HEK293T (cell line): ENCODE measurements at regions not wholly inside any gene's neighbourhood (a gene's known extent, or its start where the extent isn't known, plus 50 kb on each side); places are given as distances from the start of the nearest gene placed in this dataset.

ENCODE experiments used
- ARNT ChIP-seq: fragments of 450-650 bp; IDR thresholded peaks from 2 replicates; pipeline ENCODE4 v1.6.1; 2017; ENCODE audit warnings: mild to moderate bottlenecking
- BHLHE40 ChIP-seq: fragments of 450-650 bp; IDR thresholded peaks from 2 replicates; pipeline ENCODE4 v1.6.1; 2016; ENCODE audit warnings: mild to moderate bottlenecking, moderate library complexity, borderline replicate concordance
- ELF4 ChIP-seq: fragments of 450-650 bp; IDR thresholded peaks from 2 replicates; pipeline ENCODE4 v1.6.1; 2017; ENCODE audit warnings: antibody characterized with exemption
- FOXK2 ChIP-seq: fragments of 450-650 bp; IDR thresholded peaks from 2 replicates; pipeline ENCODE4 v1.6.1; 2016; ENCODE audit warnings: mild to moderate bottlenecking
- FOXM1 ChIP-seq: fragments of 450-650 bp; IDR thresholded peaks from 2 replicates; pipeline ENCODE4 v1.6.1; 2017; ENCODE audit warnings: mild to moderate bottlenecking, borderline replicate concordance
- LEF1 ChIP-seq: fragments of 450-650 bp; IDR thresholded peaks from 2 replicates; pipeline ENCODE4 v1.6.1; 2017; ENCODE audit warnings: mild to moderate bottlenecking, borderline replicate concordance
- NFRKB ChIP-seq: fragments of 450-650 bp; IDR thresholded peaks from 2 replicates; pipeline ENCODE4 v1.6.1; 2016; ENCODE audit warnings: mild to moderate bottlenecking, moderate library complexity
- SP1 ChIP-seq: fragments of 450-650 bp; IDR thresholded peaks from 2 replicates; pipeline ENCODE4 v1.6.1; 2017
- SUZ12 ChIP-seq: fragments of 450-650 bp; IDR thresholded peaks from 2 replicates; pipeline ENCODE4 v1.6.1; 2016; ENCODE audit warnings: mild to moderate bottlenecking
- TARDBP ChIP-seq: fragments of 450-650 bp; IDR thresholded peaks from 2 replicates; pipeline ENCODE4 v1.6.1; 2016

- no peak for TF ChIP-seq TARDBP
- TF ChIP-seq SP1 = no peak
- TF ChIP-seq SUZ12 = no peak
- no peak for TF ChIP-seq LEF1
- no peak for TF ChIP-seq NFRKB
- no peak for TF ChIP-seq FOXM1
- no peak for TF ChIP-seq FOXK2
- no peak for TF ChIP-seq ARNT
- no peak for TF ChIP-seq ELF4
- TF ChIP-seq BHLHE40 = no peak
Observed at GRCh38 chr14:106390401-106390800, 864.0 kb downstream of the TMEM121 start.
